SK-N-SH (cell line): ENCODE measurements at regions not wholly inside any gene's neighbourhood (a gene's known extent, or its start where the extent isn't known, plus 50 kb on each side); places are given as distances from the start of the nearest gene placed in this dataset.

ENCODE experiments used
- CTCF ChIA-PET: fragments of 300-600, 350-600 bp; formaldehyde crosslinking; extraction: SDS; loops from one replicate; lab custom pipeline; 2021; lab: Yijun Ruan, JAX
- POLR2A ChIA-PET: fragments of 350-600 bp; sonication (Branson Sonifier 250); formaldehyde crosslinking; extraction: SDS; loops from one replicate; lab custom pipeline; 2020; ENCODE audit warnings: antibody characterized with exemption, inconsistent platforms; lab: Yijun Ruan, JAX
- DNase-seq: peaks from one replicate; pipeline ENCODE4 v3.0.0; 2012
- H2AFZ ChIP-seq: fragments of 200-600 bp; sonication (generic); 2 replicates; pipeline ENCODE4 v1.8.1; 2016; ENCODE audit warnings: antibody characterized with exemption, mild to moderate bottlenecking, low read depth
- H3F3A ChIP-seq: fragments of 200-600 bp; sonication (generic); replicated peaks from 2 replicates; pipeline ENCODE3; 2016; ENCODE audit warnings: antibody characterized with exemption, mild to moderate bottlenecking; ENCODE audit not compliant: insufficient read depth
- H3K27ac ChIP-seq, 2 experiments: fragments of 200-500 bp in 1 of 2; fragments of 200-600 bp in 1 of 2; sonication (Bioruptor generic) in 1 of 2; sonication (generic), shearing (Covaris generic) in 1 of 2; 2 replicates each; pipeline versions ENCODE4 v1.5.1 to v1.6.1; 2014 to 2016; ENCODE audit warnings: low read depth in 2 of 2, inconsistent platforms in 1 of 2, low read length in 1 of 2, mild to moderate bottlenecking in 1 of 2, mixed read lengths in 1 of 2
- H3K27me3 ChIP-seq: fragments of 200-600 bp; sonication (generic), shearing (Covaris generic); 2 replicates; pipeline ENCODE4 v1.6.1; 2016; ENCODE audit warnings: mixed run types; ENCODE audit not compliant: insufficient read depth
- H3K36me3 ChIP-seq, 2 experiments: fragments of 200-500 bp in 1 of 2; fragments of 200-600 bp in 1 of 2; sonication (Bioruptor generic) in 1 of 2; sonication (generic) in 1 of 2; replicated peaks in 1 of 2; 2 replicates each; pipeline versions ENCODE3 to v1.5.1; 2014 to 2016; ENCODE audit warnings: low read length in 1 of 2, mild to moderate bottlenecking in 1 of 2; ENCODE audit not compliant: insufficient read depth in 2 of 2, control insufficient read depth in 1 of 2
- H3K4me1 ChIP-seq, 2 experiments: fragments of 200-500 bp in 1 of 2; fragments of 200-600 bp in 1 of 2; sonication (Bioruptor generic) in 1 of 2; sonication (generic), shearing (Covaris generic) in 1 of 2; 2 replicates each; pipeline versions ENCODE4 v1.5.1 to v1.6.1; 2014 to 2016; ENCODE audit warnings: low read depth in 1 of 2, low read length in 1 of 2, mixed run types in 1 of 2; ENCODE audit not compliant: insufficient read depth in 2 of 2, control insufficient read depth in 1 of 2
- H3K4me2 ChIP-seq: fragments of 200-600 bp; sonication (generic), shearing (Covaris generic); 2 replicates; pipeline ENCODE4 v1.6.1; 2017; ENCODE audit warnings: mixed run types
- H3K4me3 ChIP-seq, 2 experiments: fragments of 200-500 bp in 1 of 2; fragments of 200-600 bp in 1 of 2; sonication (Bioruptor generic) in 1 of 2; sonication (generic), shearing (Covaris generic) in 1 of 2; 2 replicates each; pipeline versions ENCODE4 v1.5.1 to v1.8.1; 2014 to 2016; ENCODE audit warnings: low read depth in 2 of 2, inconsistent platforms in 1 of 2, low read length in 1 of 2, mild to moderate bottlenecking in 1 of 2, mixed read lengths in 1 of 2, moderate library complexity in 1 of 2
- H3K79me2 ChIP-seq: fragments of 200-600 bp; sonication (generic); 2 replicates; pipeline ENCODE4 v1.8.1; 2017; ENCODE audit warnings: mild to moderate bottlenecking; ENCODE audit not compliant: insufficient read depth
- H3K9ac ChIP-seq: fragments of 200-600 bp; sonication (generic); 2 replicates; pipeline ENCODE4 v1.6.1; 2017; ENCODE audit warnings: mixed run types
- H3K9me2 ChIP-seq: fragments of 200-600 bp; sonication (generic); 2 replicates; pipeline ENCODE4 v1.6.1; 2017; ENCODE audit warnings: mixed run types
- H3K9me3 ChIP-seq: fragments of 200-600 bp; sonication (generic); 2 replicates; pipeline ENCODE4 v1.6.1; 2017; ENCODE audit warnings: mixed run types, mild to moderate bottlenecking, moderate library complexity
- H4K20me1 ChIP-seq: fragments of 200-600 bp; sonication (generic); 2 replicates; pipeline ENCODE4 v1.6.1; 2017; ENCODE audit warnings: mild to moderate bottlenecking, mixed run types; ENCODE audit not compliant: insufficient read depth
- EZH2phosphoT487 ChIP-seq: fragments of 200-600 bp; sonication (generic); IDR thresholded peaks from 2 replicates; pipeline ENCODE4 v1.6.1; 2017; ENCODE audit warnings: low read depth, mixed run types, mild to moderate bottlenecking, antibody characterized with exemption, moderate library complexity, borderline replicate concordance
- FOXJ3 ChIP-seq: sonication (generic); formaldehyde crosslinking; IDR thresholded peaks from 2 replicates; pipeline ENCODE4 v1.5.1; 2020; ENCODE audit warnings: mild to moderate bottlenecking, missing genetic modification reagents
- GABPA ChIP-seq: IDR thresholded peaks from 2 replicates; pipeline ENCODE4 v1.4.0; 2012; ENCODE audit warnings: low read depth, mild to moderate bottlenecking
- MEF2A ChIP-seq: IDR thresholded peaks from 2 replicates; pipeline ENCODE4 v1.4.0; 2012; ENCODE audit warnings: low read depth, borderline replicate concordance
- NRF1 ChIP-seq: IDR thresholded peaks from 2 replicates; pipeline ENCODE4 v1.6.1; 2012; ENCODE audit warnings: low read depth, mild to moderate bottlenecking, low read length
- POLR2AphosphoS5 ChIP-seq: IDR thresholded peaks from 2 replicates; pipeline ENCODE4 v1.6.1; 2012; ENCODE audit warnings: low read depth, low read length
- RAD21 ChIP-seq: IDR thresholded peaks from 2 replicates; pipeline ENCODE4 v1.6.1; 2012; ENCODE audit warnings: mild to moderate bottlenecking, low read length
- RCOR1 ChIP-seq: fragments of 150-350 bp; IDR thresholded peaks from 2 replicates; pipeline ENCODE4 v1.6.1; 2017; ENCODE audit warnings: antibody characterized with exemption, low read length
- RFX5 ChIP-seq: IDR thresholded peaks from 2 replicates; pipeline ENCODE4 v1.6.1; 2012; ENCODE audit warnings: mild to moderate bottlenecking, improper control_type of control experiment, low read length
- SIN3A ChIP-seq: IDR thresholded peaks from 2 replicates; pipeline ENCODE4 v1.6.1; 2012; ENCODE audit warnings: low read depth, mild to moderate bottlenecking, low read length, moderate library complexity, borderline replicate concordance
- TAF1 ChIP-seq: IDR thresholded peaks from 2 replicates; pipeline ENCODE4 v1.6.1; 2012; ENCODE audit warnings: low read depth, mild to moderate bottlenecking, low read length, moderate library complexity, borderline replicate concordance
- YY1 ChIP-seq: IDR thresholded peaks from 2 replicates; pipeline ENCODE4 v1.4.0; 2012; ENCODE audit warnings: low read depth, mild to moderate bottlenecking
- WGBS: methylation state at CpG from one replicate; pipeline ENCODE4 v1.1.6; 2017; ENCODE audit warnings: low lambda C conversion rate; 5-methylcytosine and 5-hydroxymethylcytosine counted together
- TF ChIP-seq, protein P1 (sequence below): IDR thresholded peaks from 2 replicates; pipeline ENCODE4 v1.4.0; 2012; ENCODE audit warnings: low read depth, borderline replicate concordance
- TF ChIP-seq, protein P2 (sequence below): fragments of 150-350 bp; IDR thresholded peaks from 2 replicates; pipeline ENCODE4 v1.6.1; 2016; ENCODE audit warnings: mild to moderate bottlenecking, low read depth, low read length

DNA sequence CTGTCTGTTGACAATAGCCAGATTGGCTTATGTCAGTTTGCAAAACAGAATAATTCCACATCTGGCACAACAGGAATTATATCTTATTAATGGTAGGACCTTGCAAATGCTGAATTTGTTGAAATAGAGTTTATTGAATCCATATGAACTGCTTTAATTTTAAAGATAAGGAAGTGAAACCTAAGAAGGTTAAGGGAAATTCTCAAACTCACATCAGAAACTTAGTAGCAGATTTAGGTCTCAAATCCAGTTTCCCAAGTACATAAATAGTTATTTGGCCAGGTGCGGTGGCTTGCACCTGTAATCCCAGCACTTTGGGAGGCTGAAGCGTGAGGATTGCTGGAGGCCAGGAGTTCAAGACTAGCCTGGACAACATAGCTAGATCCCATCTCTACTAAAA, 117.1 kb downstream of the HNRNPD start:
- CTCF ChIA-PET = interaction anchor here (0.7 kb wide), 1 partner anchor 849 kb away, joined by 3 read pairs; no protein-coding TSS in a partner anchor
- H3K9ac ChIP-seq = no peak overlapping the region
- POLR2A ChIA-PET = no interaction called here

DNA sequence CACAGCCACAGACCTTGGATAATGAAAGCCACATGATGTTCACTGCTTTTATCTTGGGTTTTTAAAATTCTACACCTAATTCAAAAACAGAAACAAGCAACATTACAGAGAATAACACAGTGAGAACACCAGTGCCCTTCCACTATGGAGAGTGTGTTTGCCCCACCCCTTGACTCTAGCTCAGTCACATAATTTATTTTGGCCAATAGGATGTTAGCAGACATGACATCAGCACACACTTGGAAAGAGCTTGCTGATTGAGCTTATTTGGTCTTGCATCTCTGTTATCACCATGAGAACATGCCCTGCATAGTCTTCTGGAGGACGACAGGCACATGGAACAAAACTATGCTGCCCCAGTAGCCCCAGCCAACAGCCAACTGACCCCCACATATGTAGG, 118.1 kb downstream of the HNRNPD start:
- no peak for DNase-seq
- H3F3A ChIP-seq = no peaks in the 10 kb centered on the region
- no peaks in the 10 kb centered on the region; the same call in 1 of the 2 replicates for H4K20me1 ChIP-seq
- no peak overlapping the region for H3K9ac ChIP-seq
- H3K27ac ChIP-seq = no peak overlapping the region
- TF ChIP-seq, protein P1, sequence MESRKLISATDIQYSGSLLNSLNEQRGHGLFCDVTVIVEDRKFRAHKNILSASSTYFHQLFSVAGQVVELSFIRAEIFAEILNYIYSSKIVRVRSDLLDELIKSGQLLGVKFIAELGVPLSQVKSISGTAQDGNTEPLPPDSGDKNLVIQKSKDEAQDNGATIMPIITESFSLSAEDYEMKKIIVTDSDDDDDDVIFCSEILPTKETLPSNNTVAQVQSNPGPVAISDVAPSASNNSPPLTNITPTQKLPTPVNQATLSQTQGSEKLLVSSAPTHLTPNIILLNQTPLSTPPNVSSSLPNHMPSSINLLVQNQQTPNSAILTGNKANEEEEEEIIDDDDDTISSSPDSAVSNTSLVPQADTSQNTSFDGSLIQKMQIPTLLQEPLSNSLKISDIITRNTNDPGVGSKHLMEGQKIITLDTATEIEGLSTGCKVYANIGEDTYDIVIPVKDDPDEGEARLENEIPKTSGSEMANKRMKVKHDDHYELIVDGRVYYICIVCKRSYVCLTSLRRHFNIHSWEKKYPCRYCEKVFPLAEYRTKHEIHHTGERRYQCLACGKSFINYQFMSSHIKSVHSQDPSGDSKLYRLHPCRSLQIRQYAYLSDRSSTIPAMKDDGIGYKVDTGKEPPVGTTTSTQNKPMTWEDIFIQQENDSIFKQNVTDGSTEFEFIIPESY = no peak
- TF ChIP-seq SIN3A = no peak
- TF ChIP-seq RCOR1 = no peak
- TF ChIP-seq MEF2A = no peak
- TF ChIP-seq RFX5 = no peak
- no peak for TF ChIP-seq TAF1
- TF ChIP-seq GABPA = no peak
- CTCF ChIA-PET = interaction anchor here (0.6 to 1.4 kb wide), 2 partner anchors 13 to 580 kb away, joined by 3 to 8 read pairs; no protein-coding TSS in a partner anchor
- H3K4me2 ChIP-seq = no peak overlapping the region
- 0% methylated on average over 1 of the region's 1 CpG for WGBS
- no peaks in the 10 kb centered on the region; the same call in 1 of the 2 replicates for H3K27me3 ChIP-seq
- H3K79me2 ChIP-seq = no peaks in the 10 kb centered on the region
- POLR2A ChIA-PET = no interaction called here
- no peak overlapping the region for H3K4me3 ChIP-seq
- H3K36me3 ChIP-seq = no peaks in the 10 kb centered on the region
- H3K9me2 ChIP-seq = no peaks in the 10 kb centered on the region
- no peaks in the 10 kb centered on the region for H3K4me1 ChIP-seq
- no peak overlapping the region for H2AFZ ChIP-seq
- H3K9me3 ChIP-seq = no peaks in the 10 kb centered on the region

More for the DNA sequence above, 117.1 kb downstream of the HNRNPD start:
- Histone ChIP-seq H3K9me3 (no peaks in the 10 kb centered on the region), H3K36me3 (no peaks in the 10 kb centered on the region), H3K79me2 (no peaks in the 10 kb centered on the region), H4K20me1 (no peaks in the 10 kb centered on the region; the same call in 1 of the 2 replicates), H2AFZ (no peak overlapping the region), H3K4me1 (no peaks in the 10 kb centered on the region), H3K4me3 (no peak overlapping the region), H3F3A (no peaks in the 10 kb centered on the region), H3K9me2 (no peaks in the 10 kb centered on the region), H3K4me2 (no peak overlapping the region), H3K27me3 (no peaks in the 10 kb centered on the region), H3K27ac (no peak overlapping the region)
- DNase-seq = no peak
- WGBS = 3% methylated on average over 2 of the region's 2 CpGs
- TF ChIP-seq RFX5 = no peak
- TF ChIP-seq NRF1 = no peak
- no peak for TF ChIP-seq FOXJ3 (CRISPR knock-in tag)
- no peak for TF ChIP-seq TAF1
- no peak for TF ChIP-seq YY1
- no peak for TF ChIP-seq POLR2AphosphoS5
- TF ChIP-seq EZH2phosphoT487 = no peak
- no peak for TF ChIP-seq RCOR1
- TF ChIP-seq, protein P2, sequence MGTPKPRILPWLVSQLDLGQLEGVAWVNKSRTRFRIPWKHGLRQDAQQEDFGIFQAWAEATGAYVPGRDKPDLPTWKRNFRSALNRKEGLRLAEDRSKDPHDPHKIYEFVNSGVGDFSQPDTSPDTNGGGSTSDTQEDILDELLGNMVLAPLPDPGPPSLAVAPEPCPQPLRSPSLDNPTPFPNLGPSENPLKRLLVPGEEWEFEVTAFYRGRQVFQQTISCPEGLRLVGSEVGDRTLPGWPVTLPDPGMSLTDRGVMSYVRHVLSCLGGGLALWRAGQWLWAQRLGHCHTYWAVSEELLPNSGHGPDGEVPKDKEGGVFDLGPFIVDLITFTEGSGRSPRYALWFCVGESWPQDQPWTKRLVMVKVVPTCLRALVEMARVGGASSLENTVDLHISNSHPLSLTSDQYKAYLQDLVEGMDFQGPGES = no peak
- no peak for TF ChIP-seq RAD21
